8988T (cell line): ENCODE measurements at regions not wholly inside any gene's neighbourhood (a gene's known extent, or its start where the extent isn't known, plus 50 kb on each side); places are given as distances from the start of the nearest gene placed in this dataset.
A peak's percentile ranks its signal among the peaks of the same experiment; 100 is the strongest.
"Not testable (repeated sequence)": the region's sequence is repeated elsewhere in the genome, so short reads cannot be mapped to it uniquely, and the experiment has no call there.

ENCODE experiments used
- DNase-seq: peaks from one replicate; pipeline ENCODE4 v3.0.0; 2011

- no peak for DNase-seq
Measured at GRCh38 chr13:24618011-24618955, 61.9 kb upstream of the ATP12A start.

- no peak for DNase-seq
Measured at GRCh38 chr13:24619282-24619681, 60.9 kb upstream of the ATP12A start.

DNA sequence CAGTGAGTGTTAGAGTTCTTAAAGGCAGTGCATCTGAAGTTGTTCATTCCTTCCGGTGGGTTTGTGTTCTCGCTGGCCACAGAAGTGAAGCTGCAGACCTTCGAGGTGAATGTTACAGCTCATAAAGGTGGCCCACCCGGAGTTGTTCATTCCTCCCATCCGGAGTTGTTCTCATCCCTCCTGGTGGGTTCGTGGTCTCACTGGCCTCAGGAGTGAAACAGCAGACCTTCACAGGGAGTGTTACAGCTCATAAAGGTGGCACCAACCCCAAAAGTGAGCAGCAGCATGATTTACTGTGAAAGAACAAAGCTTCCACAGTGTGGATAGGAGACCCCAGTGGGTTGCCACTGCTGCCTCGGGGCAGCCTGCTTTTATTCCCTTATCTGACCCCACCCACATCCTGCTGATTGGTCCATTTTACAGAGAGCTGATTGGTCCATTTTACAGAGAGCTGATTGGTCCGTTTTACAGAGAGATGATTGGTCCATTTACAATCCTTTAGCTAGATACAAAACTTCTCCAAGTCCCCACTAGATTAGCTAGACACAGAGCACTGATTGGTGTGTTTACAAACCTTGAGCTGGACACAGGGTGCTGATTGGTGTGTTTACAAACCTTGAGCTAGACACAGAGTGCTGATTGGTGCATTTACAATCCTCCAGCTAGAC is 57.6 kb upstream of the ATP12A start:
- DNase-seq: not testable (repeated sequence)

DNA sequence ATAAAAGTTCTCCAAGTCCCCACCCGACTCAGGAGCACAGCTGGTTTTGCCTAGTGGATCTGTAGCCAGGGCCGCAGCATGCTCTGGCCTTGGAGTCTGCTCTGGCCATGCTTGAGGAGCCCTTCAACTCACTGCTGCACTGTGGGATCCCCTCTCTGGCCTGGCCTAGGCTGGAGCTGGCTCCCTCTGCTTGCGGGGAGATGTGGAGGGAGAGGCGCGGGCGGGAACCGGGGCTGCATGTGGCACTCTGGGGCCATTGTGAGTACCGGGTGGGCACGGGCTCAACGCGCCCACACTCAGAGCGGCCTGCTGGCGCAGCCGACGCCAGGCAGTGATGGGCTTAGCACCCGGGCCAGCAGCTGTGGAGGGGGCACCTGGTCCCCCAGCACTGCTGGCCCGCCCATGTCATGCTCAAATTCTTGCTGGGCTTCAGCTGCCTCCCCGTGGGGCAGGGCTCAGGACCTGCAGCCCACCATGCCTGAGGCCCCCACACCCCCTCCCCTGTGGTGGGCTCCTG is 57.0 kb upstream of the ATP12A start:
- no peak for DNase-seq

DNA sequence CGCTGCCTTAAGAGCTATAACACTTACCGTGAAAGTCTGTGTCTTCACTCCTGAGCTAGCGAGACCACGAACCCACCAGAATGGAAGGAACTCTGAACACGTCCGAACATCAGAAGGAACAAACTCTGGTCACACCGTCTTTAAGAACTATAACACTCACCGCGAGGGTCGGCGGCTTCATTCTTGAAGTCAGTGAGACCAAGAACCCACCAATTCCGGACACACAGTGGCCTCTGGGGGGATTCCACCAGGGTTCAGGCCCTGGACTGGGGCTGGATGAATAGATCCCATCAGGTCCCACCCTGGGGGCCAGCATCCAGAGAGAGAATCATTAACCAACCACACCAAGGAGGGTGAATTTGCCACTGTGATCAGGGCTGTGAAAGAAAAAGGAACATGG is 55.8 kb upstream of the ATP12A start:
- no peak for DNase-seq

- no peak for DNase-seq
Measured at GRCh38 chr13:24624801-24625231, 55.4 kb upstream of the ATP12A start.

DNA sequence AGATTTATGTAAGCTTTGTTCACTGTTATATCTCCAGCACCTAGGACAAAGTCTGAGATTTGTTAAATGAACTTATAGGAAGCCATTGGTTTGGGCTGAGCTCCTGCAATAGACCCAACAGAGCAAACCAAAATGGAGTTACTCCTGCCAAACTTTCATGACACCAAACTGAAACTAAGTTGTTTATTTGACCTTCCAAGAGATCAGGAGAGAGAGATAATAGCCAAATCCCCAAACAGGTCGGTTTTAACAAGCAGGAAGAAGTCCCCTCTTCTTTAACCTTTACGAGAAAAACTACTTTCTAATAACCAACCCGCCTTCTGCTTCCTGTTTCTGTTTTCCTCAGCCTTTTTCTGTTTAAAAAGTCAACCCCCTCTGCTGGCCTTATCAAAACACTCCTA is 54.9 kb upstream of the ATP12A start:
- no peak for DNase-seq

GRCh38 chr13:24625870-24626849 is 54.0 kb upstream of the ATP12A start:
- no peak for DNase-seq

DNA sequence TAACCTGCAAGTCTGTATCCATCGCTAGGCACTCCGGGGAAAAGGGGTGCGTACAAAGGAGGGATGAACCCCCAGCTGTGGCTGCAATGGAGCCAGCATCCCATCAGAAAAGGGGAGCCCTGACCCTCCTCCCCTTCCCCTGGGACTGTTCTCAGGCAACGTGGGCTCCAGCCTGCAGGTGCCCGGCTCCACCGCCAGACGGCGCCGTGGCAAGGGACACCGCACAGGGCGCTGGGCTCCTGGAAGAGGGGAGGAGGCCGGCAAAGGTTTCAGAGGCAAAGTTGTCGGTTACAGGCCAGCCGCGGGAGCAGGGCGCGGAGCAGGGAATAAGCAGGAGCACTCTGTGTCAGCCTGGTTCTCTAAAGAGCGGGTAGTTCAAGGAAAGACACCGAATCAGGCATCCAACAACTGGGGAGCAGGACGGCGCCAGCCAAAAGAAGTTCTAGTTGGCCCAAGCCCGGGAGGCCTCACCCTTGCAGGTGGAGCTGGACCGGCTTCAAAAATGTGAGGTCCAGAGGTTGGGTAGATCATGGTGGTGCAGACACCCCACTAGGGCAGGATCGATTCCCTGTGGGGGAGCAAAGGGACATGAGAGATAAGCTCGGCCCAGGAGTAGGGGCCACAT is 53.0 kb upstream of the ATP12A start:
- peak; percentile 83 for DNase-seq

DNA sequence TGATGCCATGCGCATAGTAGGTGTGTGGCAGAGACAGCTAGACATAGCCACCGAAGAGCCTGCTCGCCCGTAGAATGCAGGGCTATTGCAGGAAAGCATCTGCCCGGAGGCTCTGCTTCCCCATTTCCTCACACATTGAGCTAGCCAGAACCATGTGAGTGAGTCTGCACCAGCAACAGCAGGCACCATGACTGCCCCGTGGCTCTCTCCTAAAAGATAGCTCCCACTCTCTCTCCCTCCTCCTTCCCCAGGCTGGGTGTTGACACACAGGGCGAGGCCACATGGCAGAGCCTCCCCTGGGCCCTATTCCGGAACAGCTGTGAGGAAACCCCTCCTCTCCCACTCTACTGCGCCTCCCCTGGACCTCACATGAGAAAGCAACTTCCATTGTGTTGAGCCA is 52.3 kb upstream of the ATP12A start:
- DNase-seq: no peak

DNA sequence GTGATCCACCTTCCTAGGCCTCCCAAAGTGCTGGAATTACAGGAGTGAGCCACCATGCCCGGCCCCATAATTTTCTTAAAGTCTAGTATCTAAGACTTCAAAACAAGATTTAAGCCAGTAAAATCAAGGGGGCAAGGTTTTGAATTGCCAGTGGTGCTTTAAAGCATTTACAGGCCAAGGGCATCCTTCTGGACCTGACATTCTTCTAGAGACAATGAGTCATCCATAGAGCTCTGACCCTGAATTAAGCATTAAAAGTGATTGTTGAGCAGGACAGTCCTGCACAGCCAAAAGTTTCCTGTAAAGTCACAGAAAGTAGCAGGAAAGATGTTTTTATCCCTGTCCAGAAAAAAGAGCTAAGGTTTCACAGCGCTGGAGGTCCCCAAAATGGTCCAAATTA is 50.9 kb upstream of the ATP12A start:
- DNase-seq: no peak

- DNase-seq: no peak
Measured at GRCh38 chr13:24630121-24630520, 50.1 kb upstream of the ATP12A start.
